Breast epithelium (tissue), 3 donors: ENCODE measurements at regions not wholly inside any gene's neighbourhood (a gene's known extent, or its start where the extent isn't known, plus 50 kb on each side); places are given as distances from the start of the nearest gene placed in this dataset.

Experiments used
- CTCF ChIP-seq, 3 donors: fragments of 450-650 bp; IDR thresholded peaks; one replicate each; pipeline ENCODE4 v1.5.1; 2016 to 2017; ENCODE audit warnings: antibody characterized with exemption in 3 of 3, mild to moderate bottlenecking in 3 of 3, moderate library complexity in 3 of 3
- POLR2A ChIP-seq: fragments of 450-650 bp; IDR thresholded peaks from one replicate; pipeline ENCODE4 v1.6.1; 2016; ENCODE audit warnings: antibody characterized with exemption, mild to moderate bottlenecking, moderate library complexity
- POLR2AphosphoS5 ChIP-seq, 3 donors: sonication (generic); formaldehyde crosslinking; IDR thresholded peaks; one replicate each; pipeline ENCODE4 v1.6.1; 2017; ENCODE audit warnings: antibody characterized with exemption in 3 of 3

GRCh38 chr3:157829786-157830185 is 276.4 kb downstream of the SHOX2 start:
- no peak for TF ChIP-seq CTCF (IDR thresholded peaks at IDR 0.05)
- no peak for TF ChIP-seq POLR2AphosphoS5 (IDR thresholded peaks at IDR 0.05)
- no peak for TF ChIP-seq POLR2A
